GM21526 (cell line): ENCODE measurements at regions not wholly inside any gene's neighbourhood (a gene's known extent, or its start where the extent isn't known, plus 50 kb on each side); places are given as distances from the start of the nearest gene placed in this dataset.
"Not testable (repeated sequence)": the region's sequence is repeated elsewhere in the genome, so short reads cannot be mapped to it uniquely, and the experiment has no call there.

ENCODE experiments used
- ATAC-seq: cut with Tn5 transposase; IDR thresholded peaks from one replicate; pipeline ENCODE4 v1.9.1; 2021; ENCODE audit warnings: moderate library complexity; ENCODE audit not compliant: unreplicated experiment, low FRiP score

DNA sequence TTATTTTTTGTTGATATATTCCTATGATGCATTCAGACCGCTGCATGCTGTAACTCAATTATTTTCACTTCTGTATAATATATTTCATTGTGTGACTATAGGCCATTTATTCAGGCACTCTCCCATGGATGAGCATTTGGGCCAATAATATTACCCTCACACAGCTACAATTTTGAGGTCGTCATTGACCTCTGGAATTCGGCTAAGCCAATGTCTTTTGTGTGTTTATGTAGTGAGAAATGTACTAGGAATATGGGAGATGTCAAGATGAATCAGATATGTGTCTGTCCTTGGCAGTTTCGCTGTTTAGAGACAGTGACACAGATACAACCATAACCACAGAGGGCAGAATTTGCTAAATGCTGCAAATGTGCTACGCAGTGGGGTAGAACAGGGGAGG, 474.2 kb downstream of the ADRA2A start:
- ATAC-seq = no peak

DNA sequence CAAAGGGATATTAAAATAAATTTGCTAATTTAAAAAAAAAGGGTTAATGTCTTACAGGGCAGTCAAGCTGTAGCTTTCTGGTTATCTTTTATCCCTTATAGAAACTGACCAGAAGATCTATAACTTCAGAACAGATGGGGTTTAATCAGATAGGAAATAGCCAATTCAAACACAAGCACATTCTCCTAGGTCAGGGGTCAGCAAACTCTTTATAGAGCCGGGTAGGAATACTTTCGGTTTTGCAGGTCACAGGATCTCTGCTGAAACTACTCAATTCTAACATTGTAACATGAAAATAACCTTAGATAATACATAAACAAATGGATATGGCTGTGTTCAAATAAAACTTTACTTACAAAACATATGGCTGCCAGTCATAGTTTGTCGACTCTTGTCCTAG, 479.8 kb downstream of the ADRA2A start:
- no peak for ATAC-seq

DNA sequence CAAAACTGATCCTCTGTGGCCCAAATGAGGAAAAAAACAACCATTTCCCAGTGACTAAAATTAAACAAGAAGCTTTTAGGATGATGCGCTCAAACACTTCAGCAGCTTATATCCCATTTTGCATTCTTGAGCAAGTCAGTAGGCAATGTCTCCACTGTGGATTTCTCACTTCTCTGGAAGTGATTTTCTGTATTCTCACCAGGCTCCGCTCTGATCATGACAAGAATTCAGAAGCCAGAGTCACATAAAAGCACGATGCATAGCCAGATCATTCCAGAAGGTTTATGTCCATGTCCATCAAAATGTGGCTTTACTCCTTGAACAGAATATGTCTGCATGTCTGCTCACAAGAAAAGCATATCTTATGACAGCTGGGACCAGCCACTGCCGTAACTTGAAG, 481.4 kb downstream of the ADRA2A start:
- no peak for ATAC-seq

DNA sequence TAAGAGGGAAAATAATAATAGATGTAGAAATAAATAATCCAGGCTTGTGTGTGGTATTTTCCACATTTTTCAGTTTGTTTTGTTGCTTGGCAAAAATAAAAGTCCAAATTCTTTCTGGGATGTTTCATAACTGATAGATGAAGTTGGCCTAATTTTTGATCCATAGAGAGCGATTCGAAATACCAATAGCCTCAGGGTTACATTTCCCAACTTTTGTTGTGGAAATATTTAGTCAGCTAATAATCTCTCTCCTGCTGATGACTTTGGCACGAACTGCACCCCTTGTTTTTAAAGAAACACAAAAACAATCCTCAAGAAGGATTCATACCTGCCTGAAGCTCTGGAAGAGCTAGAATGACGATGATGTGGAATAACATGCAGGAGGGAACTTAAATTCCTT, 483.2 kb downstream of the ADRA2A start:
- no peak for ATAC-seq

DNA sequence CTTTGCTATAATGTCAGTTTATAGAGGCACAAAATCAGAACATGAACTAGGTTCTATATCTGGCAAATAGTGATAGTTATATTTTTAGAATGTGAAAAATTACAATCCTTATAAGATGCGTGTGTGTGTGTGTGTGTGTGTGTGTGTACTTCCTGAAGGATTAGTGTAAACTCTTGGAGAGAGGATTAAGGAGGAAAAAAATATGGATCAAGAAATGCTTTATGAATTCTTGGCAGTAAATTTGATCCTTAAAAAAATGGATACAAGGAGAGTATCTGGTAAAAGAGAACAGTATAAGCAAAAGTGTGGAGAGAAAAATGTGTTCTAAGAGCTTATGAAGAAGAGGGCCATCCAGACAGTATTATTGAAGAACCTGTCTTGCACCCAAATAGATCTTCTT, 484.3 kb downstream of the ADRA2A start:
- ATAC-seq = no peak

DNA sequence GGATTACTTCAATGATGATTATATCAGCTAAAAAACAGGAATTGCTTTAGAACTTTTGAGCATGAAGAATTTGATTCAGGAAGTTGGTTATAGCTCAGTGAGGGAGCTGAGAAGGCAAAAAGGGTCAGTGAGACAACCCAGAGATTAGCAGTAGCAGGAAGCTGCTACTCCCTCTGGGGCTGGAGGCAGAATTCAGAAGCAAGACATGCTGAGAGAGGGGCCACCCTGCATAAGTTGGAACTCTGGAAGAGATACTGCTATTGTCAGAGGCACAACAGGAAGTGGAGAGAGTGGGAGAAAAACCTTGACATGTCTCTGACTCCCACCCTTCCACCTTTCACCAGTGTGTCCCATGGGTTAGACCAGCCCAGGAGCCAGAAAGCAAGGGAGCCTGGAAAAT, 488.7 kb downstream of the ADRA2A start:
- no peak for ATAC-seq

DNA sequence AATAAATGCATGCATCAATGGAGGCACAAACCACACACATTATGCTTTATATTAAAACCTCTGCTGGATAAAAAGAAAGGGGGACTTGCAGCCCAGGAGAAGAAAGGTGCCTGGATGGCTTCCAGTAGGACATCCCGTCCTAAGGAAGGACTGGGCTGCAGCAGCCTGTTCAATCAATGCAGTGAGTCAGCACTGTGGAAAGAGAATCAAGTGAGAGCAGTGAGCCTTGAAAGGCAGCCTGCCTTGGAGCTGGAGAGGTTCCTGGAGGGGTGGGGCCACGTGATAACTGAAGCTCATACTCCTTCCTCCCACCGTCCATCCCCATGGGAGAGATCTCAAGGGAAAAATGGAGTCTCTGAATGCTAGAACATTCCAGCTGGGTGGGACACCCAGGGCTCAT, 501.2 kb downstream of the ADRA2A start:
- no peak for ATAC-seq

DNA sequence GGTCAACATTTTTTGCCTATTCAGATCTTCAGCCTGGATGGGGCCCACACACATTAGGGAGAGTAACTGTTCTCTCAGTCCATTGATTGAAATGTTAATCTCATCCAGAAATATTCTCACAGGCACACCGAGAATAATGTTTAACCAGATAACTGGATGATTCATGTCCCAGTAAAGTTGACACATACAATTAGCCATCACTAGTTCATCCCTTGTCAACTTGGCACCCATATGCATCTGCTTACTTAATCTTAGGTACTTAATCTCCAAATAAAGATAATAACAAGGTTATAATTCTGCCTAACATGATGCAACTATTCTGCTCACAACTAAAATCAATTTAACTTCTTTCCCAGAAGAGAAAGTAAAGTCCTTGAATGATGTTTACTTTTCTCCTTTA, 502.6 kb downstream of the ADRA2A start:
- ATAC-seq = no peak

GRCh38 chr10:111590703-111591102, 513.9 kb downstream of the ADRA2A start:
- ATAC-seq = no peak

DNA sequence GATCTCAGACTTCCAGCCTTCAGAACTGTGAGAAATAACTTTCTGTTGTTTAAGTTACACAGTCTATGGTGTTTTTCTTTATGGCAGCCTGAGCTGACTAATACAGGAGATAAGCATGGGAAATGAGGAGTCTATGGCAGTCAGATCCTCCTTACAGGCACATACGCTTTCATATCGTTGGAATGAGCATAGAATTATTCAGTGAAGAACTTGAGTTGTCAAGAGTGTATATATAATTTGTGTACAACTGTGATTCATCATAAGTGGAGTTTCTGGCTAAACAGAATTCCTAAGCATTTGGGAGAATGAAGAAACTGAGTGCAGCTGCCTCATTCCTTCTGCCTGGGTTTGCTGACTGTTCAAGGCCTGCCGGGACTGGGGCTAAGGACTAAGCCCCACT, 516.7 kb downstream of the ADRA2A start:
- no peak for ATAC-seq

DNA sequence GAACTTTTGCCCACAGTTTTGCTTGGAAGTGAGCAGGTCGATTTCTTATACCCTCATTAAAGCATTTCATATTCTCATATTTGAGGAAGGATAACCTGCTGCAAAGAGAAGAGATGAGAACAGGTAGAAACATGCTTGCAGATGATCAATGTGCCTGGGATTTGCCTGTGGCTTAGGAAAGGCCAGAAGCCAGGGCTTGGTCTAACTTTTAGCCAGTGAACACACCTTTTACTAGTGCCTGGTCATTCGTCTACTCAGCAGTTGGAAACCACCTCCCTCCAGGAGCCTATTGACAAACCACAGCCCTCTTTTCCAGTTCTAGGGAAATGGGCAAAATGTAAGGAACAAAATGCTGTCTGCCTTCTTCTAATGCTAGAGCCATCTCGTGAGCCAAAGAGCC, 518.3 kb downstream of the ADRA2A start:
- no peak for ATAC-seq

DNA sequence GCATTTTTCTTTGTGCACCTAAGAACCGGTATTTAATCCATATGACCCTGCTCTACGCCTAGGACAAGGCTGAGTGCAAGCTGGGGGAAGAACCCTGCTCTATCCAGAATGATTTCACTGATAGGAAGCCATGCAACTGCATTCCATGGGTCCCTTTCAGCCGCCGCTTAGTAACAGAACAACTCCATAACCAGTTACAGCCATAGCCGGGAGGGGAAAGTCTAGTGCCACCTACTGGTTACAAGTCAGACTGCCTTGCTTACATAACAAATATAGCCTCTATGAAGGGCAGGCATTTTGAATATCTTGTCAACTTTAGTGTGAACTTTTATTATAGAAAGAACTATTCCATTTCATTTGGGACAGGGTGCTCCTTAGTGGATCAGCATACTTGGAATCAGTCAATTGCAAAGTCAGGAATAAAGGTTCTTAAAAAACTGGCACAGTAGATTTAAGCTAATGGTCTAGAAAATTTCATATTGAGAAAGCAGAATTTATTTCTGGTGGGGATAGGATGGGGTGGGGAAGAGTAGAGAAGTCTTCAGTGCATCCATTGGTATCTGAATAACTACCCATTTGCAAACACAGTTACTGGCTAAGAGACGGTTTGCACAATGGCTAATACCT, 521.7 kb downstream of the ADRA2A start:
- peak; percentile 97 for ATAC-seq

GRCh38 chr10:111599943-111600342, 523.1 kb downstream of the ADRA2A start:
- ATAC-seq = no peak

GRCh38 chr10:111600772-111601171, 523.9 kb downstream of the ADRA2A start:
- no peak for ATAC-seq

GRCh38 chr10:111612273-111612672, 535.4 kb downstream of the ADRA2A start:
- ATAC-seq = no peak

DNA sequence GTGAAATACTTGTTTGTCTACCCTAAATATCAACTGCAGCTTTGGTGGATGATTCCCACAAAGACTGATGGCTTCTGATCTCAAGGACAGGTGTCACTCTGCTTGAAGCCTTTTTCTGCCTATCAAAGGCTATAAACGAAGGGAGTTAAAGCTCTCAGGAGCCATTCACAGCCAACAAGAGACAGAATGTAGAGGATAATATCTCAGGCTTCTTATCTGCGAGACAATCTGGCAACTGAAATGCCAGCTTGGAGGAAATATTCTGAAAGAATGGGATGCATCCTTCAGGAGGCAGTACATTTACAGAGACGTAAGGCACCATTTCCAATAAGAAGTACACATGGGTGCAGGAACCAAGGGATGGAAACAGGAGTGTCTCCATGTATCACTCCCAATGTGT, 549.4 kb downstream of the GPAM start:
- no peak for ATAC-seq

GRCh38 chr10:111646021-111646420, 537.5 kb downstream of the GPAM start:
- ATAC-seq = no peak

DNA sequence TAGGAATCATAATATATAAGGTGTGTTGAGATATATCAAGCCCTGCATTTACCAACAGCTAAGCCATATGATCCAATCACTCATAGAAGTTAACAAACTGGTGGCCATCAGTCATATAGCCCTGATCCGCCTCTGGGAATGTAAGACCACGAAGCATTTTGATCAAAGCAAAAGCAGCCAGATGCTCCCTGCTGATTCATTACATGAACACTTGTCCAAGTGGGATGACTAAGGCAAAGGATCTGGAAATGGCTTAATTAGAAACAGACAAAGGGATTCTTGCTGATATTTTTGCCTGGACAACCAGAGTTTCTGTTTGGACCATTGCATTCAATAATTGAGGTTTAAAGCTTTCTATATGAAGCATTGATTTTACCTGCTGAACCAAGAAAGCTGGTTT, 535.5 kb downstream of the GPAM start:
- no peak for ATAC-seq

GRCh38 chr10:111649080-111649479, 534.5 kb downstream of the GPAM start:
- not testable (repeated sequence) for ATAC-seq

DNA sequence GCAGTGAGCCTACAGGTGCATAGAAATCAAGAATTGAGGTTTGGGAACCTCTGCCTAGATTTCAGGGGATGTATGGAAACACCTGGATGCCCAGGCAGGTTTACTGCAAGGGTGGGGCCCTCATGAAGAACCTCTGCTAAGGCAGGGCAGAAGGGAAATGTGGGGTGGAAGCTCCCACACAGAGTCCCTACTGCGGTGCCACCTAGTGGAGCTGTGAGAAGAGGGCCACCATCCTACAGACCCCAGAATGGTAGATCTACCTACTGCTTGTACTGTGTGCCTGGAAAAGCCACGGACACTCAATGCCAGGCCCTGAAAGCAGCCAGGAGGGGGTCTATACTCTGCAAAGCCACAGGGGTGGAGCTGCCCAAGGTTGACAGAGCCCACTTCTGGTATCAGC, 533.5 kb downstream of the GPAM start:
- ATAC-seq = no peak

- no peak for ATAC-seq
These were observed 527.5 kb downstream of the GPAM start for GRCh38 chr10:111656066-111656465.

GRCh38 chr10:111677759-111678158, 505.8 kb downstream of the GPAM start:
- ATAC-seq = no peak

DNA sequence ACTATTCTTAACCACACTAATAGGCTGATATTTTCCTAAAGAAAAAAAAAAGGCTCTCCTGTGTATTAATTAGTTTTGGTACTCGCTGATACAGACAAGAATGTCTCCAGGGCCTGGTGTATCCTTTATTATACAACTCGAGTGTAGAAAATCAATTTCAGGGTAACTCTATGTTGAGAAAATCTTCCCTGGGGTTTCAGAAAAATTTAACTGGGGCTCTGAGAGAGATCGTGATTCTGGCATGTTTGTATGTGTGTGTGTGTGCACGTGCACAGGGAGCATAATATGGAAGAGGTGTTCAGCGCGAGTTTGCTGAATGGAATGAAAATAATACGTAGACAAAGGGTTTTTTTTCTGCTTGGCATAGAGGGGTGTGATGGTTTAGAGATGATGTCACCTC, 496.8 kb downstream of the GPAM start:
- ATAC-seq = no peak
